IMR-90 (cell line): ENCODE measurements at regions not wholly inside any gene's neighbourhood (a gene's known extent, or its start where the extent isn't known, plus 50 kb on each side); places are given as distances from the start of the nearest gene placed in this dataset.

Experiments used
- ATAC-seq: fragments of 200-7000 bp; cut with Tn5 transposase; 2 replicates; pipeline ENCODE4 v1.9.1; 2020; ENCODE audit warnings: low read depth, mild to moderate bottlenecking, moderate library complexity
- BruUV-seq: library from RNA; stranded (reverse); fragments of 400-500 nt; replicated peaks from 2 replicates; lab custom pipeline; 2021; lab: Mats Ljungman, UMichigan
- CTCF ChIA-PET: fragments of 300-600 bp; formaldehyde crosslinking; extraction: SDS; loops from one replicate; lab custom pipeline; 2021; ENCODE audit warnings: antibody characterized with exemption; lab: Yijun Ruan, JAX
- POLR2A ChIA-PET: fragments of 300-600 bp; sonication (Branson Sonifier 250); formaldehyde crosslinking; loops from one replicate; lab custom pipeline; 2022; ENCODE audit warnings: antibody characterized with exemption; ENCODE audit not compliant: unreplicated experiment; lab: Charles Lee
- DNase-seq: peaks from one replicate; pipeline ENCODE4 v3.0.0; 2013
- H2AFZ ChIP-seq: replicated peaks from 2 replicates; pipeline ENCODE3; 2013; ENCODE audit warnings: low read length, mild to moderate bottlenecking; ENCODE audit not compliant: poor library complexity
- H2AK5ac ChIP-seq: 2 replicates; pipeline ENCODE4 v1.6.1; 2013; ENCODE audit warnings: low read depth, low read length, inconsistent platforms
- H2AK9ac ChIP-seq: replicated peaks from 2 replicates; pipeline ENCODE3; 2013; ENCODE audit warnings: mild to moderate bottlenecking, low read depth, low read length, moderate library complexity; ENCODE audit not compliant: poor library complexity
- H2BK120ac ChIP-seq: 2 replicates; pipeline ENCODE4 v1.6.1; 2013; ENCODE audit warnings: low read depth, low read length, inconsistent platforms
- H2BK15ac ChIP-seq: 3 replicates; pipeline ENCODE4 v1.6.1; 2013; ENCODE audit warnings: low read depth, low read length, inconsistent platforms
- H2BK20ac ChIP-seq: 2 replicates; pipeline ENCODE4 v1.6.1; 2013; ENCODE audit warnings: low read depth, mild to moderate bottlenecking, inconsistent platforms, low read length, moderate library complexity
- H2BK5ac ChIP-seq: 2 replicates; pipeline ENCODE4 v1.6.1; 2013; ENCODE audit warnings: mild to moderate bottlenecking, low read depth, low read length, inconsistent platforms; ENCODE audit not compliant: poor library complexity, severe bottlenecking
- H3K14ac ChIP-seq: replicated peaks from 2 replicates; pipeline ENCODE4 v1.6.1; 2013; ENCODE audit warnings: low read depth, low read length, inconsistent platforms
- H3K18ac ChIP-seq: 2 replicates; pipeline ENCODE4 v1.6.1; 2013; ENCODE audit warnings: low read depth, low read length, control low read depth
- H3K23ac ChIP-seq: 2 replicates; pipeline ENCODE4 v1.6.1; 2013; ENCODE audit warnings: low read depth, low read length, inconsistent platforms
- H3K27ac ChIP-seq: 2 replicates; pipeline ENCODE4 v1.5.1; 2013; ENCODE audit warnings: mild to moderate bottlenecking, control low read depth, low read length; ENCODE audit not compliant: insufficient read depth
- H3K27me3 ChIP-seq: 2 replicates; pipeline ENCODE4 v1.6.1; 2013; ENCODE audit warnings: low read length; ENCODE audit not compliant: control insufficient read depth, insufficient read depth
- H3K36me3 ChIP-seq: 2 replicates; pipeline ENCODE4 v1.6.1; 2013; ENCODE audit warnings: low read length, mixed read lengths; ENCODE audit not compliant: control insufficient read depth, insufficient read depth
- H3K4ac ChIP-seq: 2 replicates; pipeline ENCODE4 v1.6.1; 2013; ENCODE audit warnings: low read depth, low read length, inconsistent platforms
- H3K4me1 ChIP-seq: 2 replicates; pipeline ENCODE4 v1.6.1; 2013; ENCODE audit warnings: low read length, mixed read lengths; ENCODE audit not compliant: control insufficient read depth, insufficient read depth
- H3K4me2 ChIP-seq: 2 replicates; pipeline ENCODE4 v1.6.1; 2013; ENCODE audit warnings: low read depth, mild to moderate bottlenecking, control low read depth, low read length, moderate library complexity
- H3K4me3 ChIP-seq: 2 replicates; pipeline ENCODE4 v1.5.1; 2013; ENCODE audit warnings: low read depth, mild to moderate bottlenecking, control low read depth, low read length, moderate library complexity; ENCODE audit not compliant: insufficient read depth
- H3K56ac ChIP-seq: 2 replicates; pipeline ENCODE4 v1.6.1; 2013; ENCODE audit warnings: low read length, inconsistent platforms; ENCODE audit not compliant: insufficient read depth; ENCODE audit errors: extremely low read depth
- H3K79me1 ChIP-seq, 2 experiments: 2 replicates each; pipeline ENCODE4 v1.6.1; 2013; ENCODE audit warnings: low read length in 2 of 2, inconsistent platforms in 1 of 2, low read depth in 1 of 2
- H3K9ac ChIP-seq: 2 replicates; pipeline ENCODE4 v1.6.1; 2013; ENCODE audit warnings: low read depth, low read length, control low read depth
- H3K9me1 ChIP-seq: 2 replicates; pipeline ENCODE4 v1.6.1; 2013; ENCODE audit warnings: low read length, inconsistent platforms; ENCODE audit not compliant: insufficient read depth
- H3K9me3 ChIP-seq: 2 replicates; pipeline ENCODE4 v1.6.1; 2013; ENCODE audit warnings: low read length; ENCODE audit not compliant: control insufficient read depth, insufficient read depth
- H4K20me1 ChIP-seq: 2 replicates; pipeline ENCODE4 v1.6.1; 2013; ENCODE audit warnings: low read length, inconsistent platforms; ENCODE audit not compliant: insufficient read depth
- H4K5ac ChIP-seq: 2 replicates; pipeline ENCODE4 v1.6.1; 2013; ENCODE audit warnings: mild to moderate bottlenecking, low read depth, low read length, control low read depth
- H4K8ac ChIP-seq, 2 experiments: 2 replicates each; pipeline ENCODE4 v1.6.1; 2013; ENCODE audit warnings: low read depth in 2 of 2, low read length in 2 of 2, control low read depth in 1 of 2, inconsistent platforms in 1 of 2
- H4K91ac ChIP-seq: 2 replicates; pipeline ENCODE4 v1.6.1; 2013; ENCODE audit warnings: low read depth, low read length, inconsistent platforms; ENCODE audit not compliant: insufficient read depth
- BHLHE40 ChIP-seq: fragments of 150-350 bp; IDR thresholded peaks from 2 replicates; pipeline ENCODE4 v1.6.1; 2016; ENCODE audit warnings: mild to moderate bottlenecking, low read depth, low read length
- CEBPB ChIP-seq: IDR thresholded peaks from 2 replicates; pipeline ENCODE4 v1.6.1; 2012; ENCODE audit warnings: low read depth, low read length, improper control_type of control experiment
- CHD1 ChIP-seq: IDR thresholded peaks from 2 replicates; pipeline ENCODE4 v1.6.1; 2012; ENCODE audit warnings: low read depth, low read length, improper control_type of control experiment
- CTCF ChIP-seq: conservative IDR thresholded peaks from 2 replicates; pipeline ENCODE4 v1.5.1; 2012; ENCODE audit warnings: mild to moderate bottlenecking, low read depth, low read length, improper control_type of control experiment
- ELK1 ChIP-seq: fragments of 150-350 bp; IDR thresholded peaks from 2 replicates; pipeline ENCODE4 v1.6.1; 2016; ENCODE audit warnings: low read depth, mild to moderate bottlenecking, low read length, moderate library complexity, borderline replicate concordance
- FOS ChIP-seq: fragments of 150-350 bp; IDR thresholded peaks from 2 replicates; pipeline ENCODE4 v1.6.1; 2016; ENCODE audit warnings: low read depth, low read length
- MAFK ChIP-seq: IDR thresholded peaks from 2 replicates; pipeline ENCODE4 v1.6.1; 2012; ENCODE audit warnings: low read depth, low read length, improper control_type of control experiment
- MAZ ChIP-seq: IDR thresholded peaks from 2 replicates; pipeline ENCODE4 v1.6.1; 2012; ENCODE audit warnings: low read depth, mild to moderate bottlenecking, low read length, improper control_type of control experiment, moderate library complexity, borderline replicate concordance
- MXI1 ChIP-seq: IDR thresholded peaks from 2 replicates; pipeline ENCODE4 v1.6.1; 2012; ENCODE audit warnings: low read depth, mild to moderate bottlenecking, low read length, moderate library complexity, borderline replicate concordance
- NFE2L2 ChIP-seq: fragments of 150-350 bp; IDR thresholded peaks from 2 replicates; pipeline ENCODE4 v1.6.1; 2016; ENCODE audit warnings: low read depth, mild to moderate bottlenecking, low read length
- POLR2A ChIP-seq: IDR thresholded peaks from 2 replicates; pipeline ENCODE4 v1.6.1; 2012; ENCODE audit warnings: mild to moderate bottlenecking, low read depth, low read length
- RAD21 ChIP-seq: IDR thresholded peaks from 2 replicates; pipeline ENCODE4 v1.6.1; 2012; ENCODE audit warnings: low read length, improper control_type of control experiment
- RCOR1 ChIP-seq: IDR thresholded peaks from 2 replicates; pipeline ENCODE4 v1.6.1; 2012; ENCODE audit warnings: mild to moderate bottlenecking, low read length, improper control_type of control experiment; ENCODE audit not compliant: insufficient replicate concordance
- RFX5 ChIP-seq: IDR thresholded peaks from 2 replicates; pipeline ENCODE4 v1.8.0; 2012; ENCODE audit warnings: low read depth, mild to moderate bottlenecking, low read length, moderate library complexity
- SMC3 ChIP-seq: fragments of 150-350 bp; IDR thresholded peaks from 2 replicates; pipeline ENCODE4 v1.6.1; 2016; ENCODE audit warnings: low read depth, mild to moderate bottlenecking, antibody characterized with exemption, low read length, moderate library complexity
- USF2 ChIP-seq: fragments of 150-350 bp; IDR thresholded peaks from 2 replicates; pipeline ENCODE4 v1.6.1; 2017; ENCODE audit warnings: mild to moderate bottlenecking, antibody characterized with exemption, low read length, low read depth
- WGBS, 2 experiments: methylation state at CpG; one replicate each; pipeline versions ENCODE4 v1.1.5 to v1.1.7; 2013; ENCODE audit warnings: missing lambda C conversion rate in 2 of 2; ENCODE audit not compliant: insufficient read length in 1 of 2; ENCODE audit errors: extremely low coverage in 2 of 2; 5-methylcytosine and 5-hydroxymethylcytosine counted together
- dilution Hi-C: fragments of 300-500 bp; cut with HindIII; formaldehyde crosslinking; loops from one replicate; pipeline ENCODE4 v1.14.3; 2018; ENCODE audit warnings: low sequenced_read_pairs; ENCODE audit not compliant: unreplicated experiment
- in situ Hi-C: fragments of 300-500 bp; cut with MboI; formaldehyde crosslinking; loops from 3 replicates; pipeline ENCODE4 v1.14.3; 2019; ENCODE audit warnings: low sequenced_read_pairs, inconsistent platforms, mixed read lengths
- intact Hi-C: fragments of 100-400 bp; cut with micrococcal nuclease; formaldehyde crosslinking; loops from 2 replicates; pipeline ENCODE4 v1.10.0; 2022

GRCh38 chr4:170662250-170662649 is 572.5 kb upstream of the AADAT start:
- CTCF ChIA-PET, result no interaction called here
- TF ChIP-seq CEBPB (no peak), MAZ (no peak), POLR2A (no peak), NFE2L2 (no peak), RAD21 (no peak), USF2 (no peak), MAFK (no peak), MXI1 (no peak), FOS (no peak), RCOR1 (no peak), CHD1 (no peak), ELK1 (no peak), BHLHE40 (no peak), RFX5 (no peak), CTCF (no peak), SMC3 (no peak)
- no peak overlapping the region for H2AK5ac ChIP-seq
- H3K18ac ChIP-seq, result no peak overlapping the region
- H3K79me1 ChIP-seq, result no peaks in the 10 kb centered on the region
- H2BK5ac ChIP-seq, result no peak overlapping the region
- WGBS, 2 experiments, result no CpG with 5 or more reads among the region's 4 CpGs
- BruUV-seq, result no TSS peak
- no peaks in the 10 kb centered on the region for H3K9me1 ChIP-seq
- H3K9me3 ChIP-seq, result peaks cover 3% of the 10 kb centered on the region; the same call in 1 of the 2 replicates
- H3K56ac ChIP-seq, result no peak overlapping the region
- no peak overlapping the region for H2BK20ac ChIP-seq
- H4K5ac ChIP-seq, result no peak overlapping the region
- H3K9ac ChIP-seq, result no peak overlapping the region
- H2BK15ac ChIP-seq, result no peak overlapping the region
- H2AFZ ChIP-seq, result no peak overlapping the region
- H2BK120ac ChIP-seq, result no peak overlapping the region
- no peak for DNase-seq
- no peak overlapping the region for H3K14ac ChIP-seq
- H3K23ac ChIP-seq, result no peak overlapping the region
- no peak overlapping the region for H3K4ac ChIP-seq
- no peak overlapping the region for H2AK9ac ChIP-seq
- intact Hi-C loops, result no loop called here
- H4K20me1 ChIP-seq, result no peaks in the 10 kb centered on the region
- no peak for ATAC-seq
- H4K8ac ChIP-seq, result no peak overlapping the region
- H3K36me3 ChIP-seq, result no peaks in the 10 kb centered on the region
- dilution Hi-C loops, result no loop called here
- H3K4me3 ChIP-seq, result no peak overlapping the region
- no peak overlapping the region for H3K4me2 ChIP-seq
- H3K27me3 ChIP-seq, result no peaks in the 10 kb centered on the region
- no peak overlapping the region for H3K27ac ChIP-seq
- no peak overlapping the region for H4K91ac ChIP-seq
- H3K4me1 ChIP-seq, result no peaks in the 10 kb centered on the region
- in situ Hi-C loops, result no loop called here
- POLR2A ChIA-PET, result no interaction called here
